ENCODE measurements at regions not wholly inside any gene's neighbourhood (a gene's known extent, or its start where the extent isn't known, plus 50 kb on each side); places are given as distances from the start of the nearest gene placed in this dataset.

DNA sequence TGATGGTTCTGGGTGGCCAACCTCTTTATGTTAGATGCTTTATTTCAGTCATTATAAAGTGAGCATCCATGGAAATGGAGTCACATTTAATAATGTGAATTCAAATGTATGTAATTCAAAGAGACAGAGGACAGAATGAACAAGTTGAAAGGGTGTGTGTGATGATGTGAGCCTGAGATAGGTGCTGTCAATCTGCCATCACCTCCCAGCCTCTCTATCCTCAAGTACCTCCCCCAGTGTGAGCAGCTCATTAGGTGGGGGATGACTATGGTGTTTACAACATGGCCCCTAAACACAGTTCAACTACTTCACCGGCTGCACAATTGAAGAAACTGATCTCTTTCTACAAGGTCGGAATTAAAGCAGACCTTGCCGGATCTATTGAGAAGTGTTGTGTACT is 74.7 kb upstream of the IGFBP5 start:
- no peak for TF ChIP-seq POLR2AphosphoS5 (IDR thresholded peaks at IDR 0.05; ENCODE audit: borderline replicate concordance, low read depth, low read length)
- no peak for TF ChIP-seq EZH2 (IDR thresholded peaks at IDR 0.05)
- TF ChIP-seq FOXP2 (optimal IDR thresholded peaks at IDR 0.05; ENCODE audit: control extremely low read depth, extremely low read length, insufficient read depth): no peak
